ENCODE measurements at regions not wholly inside any gene's neighbourhood (a gene's known extent, or its start where the extent isn't known, plus 50 kb on each side); places are given as distances from the start of the nearest gene placed in this dataset.

DNA sequence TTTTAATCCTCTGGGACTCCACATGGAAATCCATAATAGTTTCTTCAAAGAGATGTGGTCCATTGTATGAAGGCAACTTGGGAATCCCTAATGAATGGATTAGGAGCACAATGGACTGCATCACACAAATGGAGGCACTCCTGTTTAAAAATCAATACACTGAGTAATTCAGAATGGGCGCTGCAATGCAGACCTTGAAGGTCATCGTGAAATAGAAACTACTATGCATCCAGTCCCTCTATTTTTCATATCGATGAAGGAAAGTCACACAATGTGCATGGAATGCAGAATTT lies 98.8 kb upstream of the EGFL6 start:
- TF ChIP-seq, protein P1, sequence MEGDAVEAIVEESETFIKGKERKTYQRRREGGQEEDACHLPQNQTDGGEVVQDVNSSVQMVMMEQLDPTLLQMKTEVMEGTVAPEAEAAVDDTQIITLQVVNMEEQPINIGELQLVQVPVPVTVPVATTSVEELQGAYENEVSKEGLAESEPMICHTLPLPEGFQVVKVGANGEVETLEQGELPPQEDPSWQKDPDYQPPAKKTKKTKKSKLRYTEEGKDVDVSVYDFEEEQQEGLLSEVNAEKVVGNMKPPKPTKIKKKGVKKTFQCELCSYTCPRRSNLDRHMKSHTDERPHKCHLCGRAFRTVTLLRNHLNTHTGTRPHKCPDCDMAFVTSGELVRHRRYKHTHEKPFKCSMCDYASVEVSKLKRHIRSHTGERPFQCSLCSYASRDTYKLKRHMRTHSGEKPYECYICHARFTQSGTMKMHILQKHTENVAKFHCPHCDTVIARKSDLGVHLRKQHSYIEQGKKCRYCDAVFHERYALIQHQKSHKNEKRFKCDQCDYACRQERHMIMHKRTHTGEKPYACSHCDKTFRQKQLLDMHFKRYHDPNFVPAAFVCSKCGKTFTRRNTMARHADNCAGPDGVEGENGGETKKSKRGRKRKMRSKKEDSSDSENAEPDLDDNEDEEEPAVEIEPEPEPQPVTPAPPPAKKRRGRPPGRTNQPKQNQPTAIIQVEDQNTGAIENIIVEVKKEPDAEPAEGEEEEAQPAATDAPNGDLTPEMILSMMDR (IDR thresholded peaks at IDR 0.05) = no peak
- no peak for TF ChIP-seq POLR2A (IDR thresholded peaks at IDR 0.05)
